ENCODE measurements at regions not wholly inside any gene's neighbourhood (a gene's known extent, or its start where the extent isn't known, plus 50 kb on each side); places are given as distances from the start of the nearest gene placed in this dataset.

DNA sequence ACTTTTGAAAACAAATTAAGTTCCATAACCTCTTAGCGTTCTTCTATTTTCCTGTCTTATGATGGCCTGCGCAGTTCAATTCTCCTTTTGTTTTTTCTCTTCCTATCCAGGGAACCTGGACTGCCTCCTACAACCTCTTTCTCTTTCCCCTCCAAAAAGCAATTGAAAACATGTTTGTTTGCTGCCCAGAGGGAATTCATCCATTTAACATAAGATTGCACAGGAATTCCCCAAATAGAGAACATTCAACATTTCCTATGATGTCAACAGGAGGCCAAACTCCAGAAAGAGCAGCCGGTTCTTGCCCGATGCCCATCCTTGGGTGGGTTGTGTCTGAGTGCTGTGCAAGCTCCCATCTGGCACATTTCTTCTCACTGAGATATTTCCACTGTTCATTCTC is 94.2 kb upstream of the NRP1 start:
- TF ChIP-seq, protein P1, sequence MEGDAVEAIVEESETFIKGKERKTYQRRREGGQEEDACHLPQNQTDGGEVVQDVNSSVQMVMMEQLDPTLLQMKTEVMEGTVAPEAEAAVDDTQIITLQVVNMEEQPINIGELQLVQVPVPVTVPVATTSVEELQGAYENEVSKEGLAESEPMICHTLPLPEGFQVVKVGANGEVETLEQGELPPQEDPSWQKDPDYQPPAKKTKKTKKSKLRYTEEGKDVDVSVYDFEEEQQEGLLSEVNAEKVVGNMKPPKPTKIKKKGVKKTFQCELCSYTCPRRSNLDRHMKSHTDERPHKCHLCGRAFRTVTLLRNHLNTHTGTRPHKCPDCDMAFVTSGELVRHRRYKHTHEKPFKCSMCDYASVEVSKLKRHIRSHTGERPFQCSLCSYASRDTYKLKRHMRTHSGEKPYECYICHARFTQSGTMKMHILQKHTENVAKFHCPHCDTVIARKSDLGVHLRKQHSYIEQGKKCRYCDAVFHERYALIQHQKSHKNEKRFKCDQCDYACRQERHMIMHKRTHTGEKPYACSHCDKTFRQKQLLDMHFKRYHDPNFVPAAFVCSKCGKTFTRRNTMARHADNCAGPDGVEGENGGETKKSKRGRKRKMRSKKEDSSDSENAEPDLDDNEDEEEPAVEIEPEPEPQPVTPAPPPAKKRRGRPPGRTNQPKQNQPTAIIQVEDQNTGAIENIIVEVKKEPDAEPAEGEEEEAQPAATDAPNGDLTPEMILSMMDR (IDR thresholded peaks at IDR 0.05) = no peak
- TF ChIP-seq POLR2A (IDR thresholded peaks at IDR 0.05) (no peak), EP300 (IDR thresholded peaks at IDR 0.05) (no peak), POLR2AphosphoS5 (IDR thresholded peaks at IDR 0.05) (no peak)
